OCI-LY7 (cell line): ENCODE measurements at regions not wholly inside any gene's neighbourhood (a gene's known extent, or its start where the extent isn't known, plus 50 kb on each side); places are given as distances from the start of the nearest gene placed in this dataset.

Experiments
- BruUV-seq: library from RNA; stranded (reverse); fragments of 400-500 nt; replicated peaks from 2 replicates; lab custom pipeline; 2021; lab: Mats Ljungman, UMichigan
- CTCF ChIA-PET: fragments of 300-600 bp; sonication (Branson Sonifier 250); formaldehyde crosslinking; loops from one replicate; lab custom pipeline; 2022; ENCODE audit warnings: antibody characterized with exemption; ENCODE audit not compliant: unreplicated experiment; lab: Charles Lee
- POLR2A ChIA-PET: fragments of 300-600 bp; sonication (Branson Sonifier 250); formaldehyde crosslinking; loops from one replicate; lab custom pipeline; 2022; ENCODE audit warnings: antibody characterized with exemption; lab: Charles Lee
- DNase-seq: peaks from one replicate; pipeline ENCODE4 v3.0.0-alpha.2; 2015; ENCODE audit warnings: low spot score
- H2AFZ ChIP-seq: fragments of 200-600 bp; sonication (generic), shearing (Covaris generic); 2 replicates; pipeline ENCODE4 v1.6.1; 2014; ENCODE audit warnings: mild to moderate bottlenecking, antibody characterized with exemption, low read length, moderate library complexity
- H3K27ac ChIP-seq: fragments of 200-600 bp; sonication (generic); 2 replicates; pipeline ENCODE4 v1.5.1; 2014; ENCODE audit warnings: mixed run types, low read depth, mild to moderate bottlenecking, moderate library complexity, low read length, inconsistent platforms; ENCODE audit not compliant: poor library complexity, severe bottlenecking
- H3K36me3 ChIP-seq: fragments of 200-600 bp; sonication (generic); 2 replicates; pipeline ENCODE4 v1.6.1; 2014; ENCODE audit warnings: mild to moderate bottlenecking, antibody characterized with exemption, low read length, moderate library complexity, mixed read lengths; ENCODE audit not compliant: insufficient read depth
- H3K4me1 ChIP-seq: fragments of 200-600 bp; sonication (generic); 2 replicates; pipeline ENCODE4 v1.5.1; 2014; ENCODE audit warnings: mild to moderate bottlenecking, low read length; ENCODE audit not compliant: insufficient read depth, poor library complexity, severe bottlenecking
- H3K4me2 ChIP-seq: fragments of 200-600 bp; sonication (generic); 2 replicates; pipeline ENCODE4 v1.6.1; 2014; ENCODE audit warnings: mild to moderate bottlenecking, low read length
- H3K4me3 ChIP-seq: fragments of 200-600 bp; sonication (generic); 2 replicates; pipeline ENCODE4 v1.5.1; 2014; ENCODE audit warnings: mild to moderate bottlenecking, low read depth, low read length; ENCODE audit not compliant: poor library complexity, severe bottlenecking
- H3K79me2 ChIP-seq: fragments of 200-600 bp; sonication (generic); 2 replicates; pipeline ENCODE4 v1.6.1; 2016; ENCODE audit warnings: low read depth, mild to moderate bottlenecking, low read length, moderate library complexity, mixed read lengths; ENCODE audit not compliant: insufficient read depth
- H3K9me2 ChIP-seq: fragments of 200-600 bp; sonication (generic); 2 replicates; pipeline ENCODE4 v1.6.1; 2016; ENCODE audit warnings: mild to moderate bottlenecking, low read length, mixed read lengths; ENCODE audit not compliant: insufficient read depth
- H3K9me3 ChIP-seq: fragments of 200-600 bp; sonication (generic); 2 replicates; pipeline ENCODE4 v1.6.1; 2014; ENCODE audit warnings: mild to moderate bottlenecking, mixed run types, low read length, mixed read lengths
- H4K20me1 ChIP-seq: fragments of 200-600 bp; sonication (generic); 2 replicates; pipeline ENCODE4 v1.6.1; 2014; ENCODE audit warnings: mild to moderate bottlenecking, antibody characterized with exemption, low read length, moderate library complexity, mixed read lengths; ENCODE audit not compliant: insufficient read depth
- CTCF ChIP-seq: fragments of 200-600 bp; sonication (generic); conservative IDR thresholded peaks from 2 replicates; pipeline ENCODE4 v1.5.1; 2014; ENCODE audit warnings: mild to moderate bottlenecking, antibody characterized with exemption, low read length, moderate library complexity, mixed read lengths
- EZH2phosphoT487 ChIP-seq: fragments of 200-600 bp; sonication (generic); IDR thresholded peaks from 2 replicates; pipeline ENCODE4 v1.6.1; 2018; ENCODE audit warnings: low read depth, borderline replicate concordance, mild to moderate bottlenecking, mixed run types, antibody characterized with exemption, low read length, moderate library complexity, mixed read lengths
- intact Hi-C: fragments of 100-400 bp; cut with micrococcal nuclease; formaldehyde crosslinking; loops from one replicate; pipeline ENCODE4 v1.10.0; 2022; ENCODE audit not compliant: unreplicated experiment

- Histone ChIP-seq H3K36me3 (no peaks in the 10 kb centered on the region), H3K27ac (no peak overlapping the region), H3K9me2 (no peaks in the 10 kb centered on the region), H3K4me2 (no peak overlapping the region), H3K4me1 (no peaks in the 10 kb centered on the region), H3K9me3 (no peaks in the 10 kb centered on the region), H2AFZ (no peak overlapping the region), H3K79me2 (no peaks in the 10 kb centered on the region), H3K4me3 (no peak overlapping the region), H4K20me1 (no peaks in the 10 kb centered on the region)
- ChIA-PET POLR2A (no interaction called here), CTCF (no interaction called here)
- DNase-seq = no peak
- intact Hi-C loops = no loop called here
- BruUV-seq = no TSS peak
- TF ChIP-seq CTCF (no peak), EZH2phosphoT487 (no peak)
These were observed 253.3 kb upstream of the OSR1 start for GRCh38 chr2:19611491-19612332.

- Histone ChIP-seq H3K4me3 (no peak overlapping the region), H3K9me2 (no peaks in the 10 kb centered on the region), H3K4me1 (no peaks in the 10 kb centered on the region), H3K36me3 (no peaks in the 10 kb centered on the region), H3K4me2 (no peak overlapping the region), H3K9me3 (no peaks in the 10 kb centered on the region), H3K27ac (no peak overlapping the region), H4K20me1 (no peaks in the 10 kb centered on the region), H2AFZ (no peak overlapping the region), H3K79me2 (no peaks in the 10 kb centered on the region)
- TF ChIP-seq CTCF (no peak), EZH2phosphoT487 (no peak)
- intact Hi-C loops = no loop called here
- ChIA-PET CTCF (no interaction called here), POLR2A (no interaction called here)
- no peak for DNase-seq
- BruUV-seq = no TSS peak
These were observed 250.8 kb upstream of the OSR1 start for GRCh38 chr2:19609266-19609665.
